ENCODE measurements at regions not wholly inside any gene's neighbourhood (a gene's known extent, or its start where the extent isn't known, plus 50 kb on each side); places are given as distances from the start of the nearest gene placed in this dataset.
"Not testable (repeated sequence)": the region's sequence is repeated elsewhere in the genome, so short reads cannot be mapped to it uniquely, and the experiment has no call there.

DNA sequence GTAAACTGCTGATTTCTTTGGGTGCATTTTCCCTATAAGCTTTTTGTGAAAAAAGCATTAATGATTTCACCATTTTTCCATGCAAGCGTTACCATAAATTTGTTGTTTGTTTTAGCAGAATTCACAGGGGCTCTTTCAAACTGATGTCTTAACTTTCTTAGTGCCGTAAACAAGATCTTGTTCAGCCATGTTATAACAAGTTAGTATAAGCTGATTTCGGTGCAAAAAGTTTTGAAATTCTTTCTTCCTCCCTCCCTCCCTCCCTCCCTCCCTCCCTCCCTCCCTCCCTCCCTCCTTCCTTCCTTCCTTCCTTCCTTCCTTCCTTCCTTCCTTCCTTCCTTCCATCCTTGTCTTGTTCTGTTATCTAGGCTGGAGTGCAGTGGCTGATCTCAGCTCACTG lies 71.7 kb upstream of the CHORDC1 start:
- no peak for DNase-seq (ENCODE audit: low spot score)

- DNase-seq (ENCODE audit: low spot score) = no peak
These were observed 71.2 kb upstream of the CHORDC1 start for GRCh38 chr11:90294091-90294490.

DNA sequence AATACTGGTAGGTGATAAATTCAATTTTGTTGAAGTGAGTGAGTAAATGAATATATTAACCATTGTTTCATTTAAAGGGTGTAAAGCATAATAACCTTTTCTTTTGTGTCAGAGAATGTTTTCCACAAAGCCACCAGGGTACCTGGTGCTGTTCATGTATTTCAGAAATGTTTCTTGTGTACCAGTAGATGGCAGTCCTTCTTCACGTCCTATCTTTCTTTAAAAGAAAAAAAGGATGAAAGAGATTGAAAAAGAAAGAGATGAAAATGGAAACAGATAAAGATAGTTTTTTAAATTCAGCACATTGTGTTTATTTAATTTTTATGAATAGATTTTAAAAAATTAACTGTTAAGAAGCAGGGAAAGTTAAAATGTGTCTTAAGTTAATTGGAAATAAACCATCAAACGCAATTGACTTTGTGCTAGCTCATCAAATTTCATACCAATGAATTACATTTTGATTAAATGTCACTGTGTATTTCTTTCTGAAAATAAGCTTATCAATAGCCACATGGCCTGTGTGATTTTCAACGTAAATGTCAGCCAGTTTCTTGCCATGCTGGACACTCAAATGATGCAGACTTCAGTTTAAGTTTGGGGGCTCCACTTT lies 65.5 kb upstream of the CHORDC1 start:
- DNase-seq (ENCODE audit: low spot score) = peak; percentile 30

GRCh38 chr11:90286640-90287039 lies 63.8 kb upstream of the CHORDC1 start:
- DNase-seq (ENCODE audit: low spot score) = no peak

DNA sequence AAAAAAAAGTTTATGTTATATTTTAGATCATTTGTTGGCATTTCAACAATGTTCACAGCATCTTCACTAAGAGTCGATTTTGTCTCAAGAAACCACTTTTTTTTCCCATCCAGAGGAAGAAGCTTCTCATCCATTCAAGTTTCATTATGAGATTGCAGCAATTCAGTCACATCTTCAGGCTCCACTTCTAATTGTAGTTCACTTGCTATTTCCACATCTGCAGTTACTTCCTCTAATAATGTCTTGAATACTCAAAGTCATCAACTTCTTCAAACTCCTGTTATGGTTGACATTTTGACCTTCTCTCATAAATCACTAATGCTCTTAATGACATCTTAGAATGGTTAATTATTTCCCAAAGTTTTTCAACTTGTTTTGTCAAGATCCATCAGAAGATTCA lies 61.3 kb upstream of the CHORDC1 start:
- no peak for DNase-seq (ENCODE audit: low spot score)

DNA sequence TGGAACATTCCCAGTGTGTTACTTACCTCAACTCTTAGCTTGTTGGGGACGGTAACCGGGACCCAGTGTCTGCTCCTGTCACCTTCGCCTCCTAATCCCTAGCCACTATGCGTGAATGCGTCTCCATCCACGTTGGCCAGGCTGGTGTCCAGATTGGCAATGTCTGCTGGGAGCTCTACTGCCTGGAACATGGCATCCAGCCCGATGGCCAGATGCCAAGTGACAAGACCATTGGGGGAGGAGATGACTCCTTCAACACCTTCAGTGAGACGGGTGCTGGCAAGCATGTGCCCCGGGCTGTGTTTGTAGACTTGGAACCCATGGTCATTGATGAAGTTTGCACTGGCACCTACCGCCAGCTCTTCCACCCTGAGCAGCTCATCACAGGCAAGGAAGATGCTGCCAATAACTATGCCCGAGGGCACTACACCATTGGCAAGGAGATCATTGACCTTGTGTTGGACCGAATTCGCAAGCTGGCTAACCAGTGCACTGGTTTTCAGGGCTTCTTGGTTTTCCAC lies 59.8 kb upstream of the CHORDC1 start:
- DNase-seq (ENCODE audit: low spot score) = not testable (repeated sequence)

DNA sequence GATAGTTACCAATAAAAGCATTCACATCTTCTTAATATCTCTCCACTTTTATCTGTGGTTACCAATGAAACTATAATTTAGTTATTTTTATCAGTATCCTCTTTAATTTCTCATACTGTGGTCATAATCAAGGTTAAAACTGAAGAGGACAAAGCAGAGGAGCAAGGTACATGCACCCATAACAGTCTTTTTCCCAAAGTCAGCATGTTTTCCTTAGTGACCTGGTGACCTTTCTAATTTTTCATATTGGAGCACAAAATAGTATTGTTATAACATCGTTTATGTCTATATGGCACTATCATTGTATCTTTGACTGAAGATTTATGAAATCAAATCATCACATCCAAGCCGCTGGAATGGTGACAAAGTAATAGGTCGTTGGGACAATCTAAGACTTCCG lies 51.5 kb upstream of the CHORDC1 start:
- no peak for DNase-seq (ENCODE audit: low spot score)
